AML-193 (cell line): ENCODE measurements at regions not wholly inside any gene's neighbourhood (a gene's known extent, or its start where the extent isn't known, plus 50 kb on each side); places are given as distances from the start of the nearest gene placed in this dataset.
"Not testable (repeated sequence)": the region's sequence is repeated elsewhere in the genome, so short reads cannot be mapped to it uniquely, and the experiment has no call there.

Experiments used
- DNase-seq, 2 experiments: peaks; one replicate each; lab custom pipeline; 2025; lab: John Stamatoyannopoulos, UW

DNA sequence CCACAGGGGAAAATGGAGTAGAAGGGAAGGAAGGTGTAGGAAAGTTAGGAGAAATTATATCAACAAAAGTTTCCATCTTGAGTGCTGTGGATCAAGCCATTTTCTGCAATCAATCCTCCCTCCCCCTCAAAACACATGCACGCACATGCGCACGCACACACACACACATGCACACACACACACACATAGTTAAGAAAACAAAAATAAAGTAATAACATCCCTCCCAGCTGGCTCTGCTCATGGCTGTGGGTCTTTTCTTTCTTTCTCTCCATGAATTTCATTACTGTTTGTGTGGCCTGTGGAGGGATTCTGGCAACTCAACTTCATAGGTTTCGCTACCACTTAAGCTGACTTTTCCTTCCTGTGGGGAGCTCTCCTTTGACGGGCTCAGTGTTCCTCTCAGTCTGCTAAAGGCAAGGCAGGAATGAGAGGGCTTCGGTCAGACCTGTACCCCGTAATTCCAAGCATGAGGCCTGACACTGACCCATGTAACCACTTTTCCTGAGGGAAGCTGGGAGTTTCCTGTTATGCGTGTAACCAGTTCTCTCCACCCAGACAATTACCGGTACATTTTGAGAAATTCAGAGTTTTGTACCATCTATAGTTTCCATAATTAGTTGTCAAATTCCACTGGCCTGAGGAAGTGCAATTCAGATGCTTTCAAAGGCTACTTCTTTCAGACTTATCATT is 79.8 kb downstream of the ZNF92 start:
- no peak for DNase-seq

DNA sequence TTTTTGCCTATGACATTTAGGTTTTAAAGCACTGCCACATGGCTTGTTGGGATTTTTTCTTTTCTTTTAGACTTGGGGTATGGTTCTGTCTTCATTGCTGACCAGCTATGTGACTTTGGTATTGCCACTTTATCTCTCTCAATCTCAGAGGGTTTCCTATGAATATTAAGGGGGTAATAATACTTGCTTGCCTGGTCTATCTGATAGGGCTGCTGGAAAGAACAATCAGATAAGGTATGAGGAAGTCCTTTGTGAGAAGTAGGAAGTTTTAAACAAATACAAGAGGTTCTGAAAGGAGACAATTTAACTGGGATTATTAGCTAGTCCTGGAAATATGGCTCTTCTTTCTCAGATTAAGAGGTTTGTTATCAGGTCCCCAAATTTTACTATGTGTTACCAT is 80.8 kb downstream of the ZNF92 start:
- DNase-seq, result no peak

DNA sequence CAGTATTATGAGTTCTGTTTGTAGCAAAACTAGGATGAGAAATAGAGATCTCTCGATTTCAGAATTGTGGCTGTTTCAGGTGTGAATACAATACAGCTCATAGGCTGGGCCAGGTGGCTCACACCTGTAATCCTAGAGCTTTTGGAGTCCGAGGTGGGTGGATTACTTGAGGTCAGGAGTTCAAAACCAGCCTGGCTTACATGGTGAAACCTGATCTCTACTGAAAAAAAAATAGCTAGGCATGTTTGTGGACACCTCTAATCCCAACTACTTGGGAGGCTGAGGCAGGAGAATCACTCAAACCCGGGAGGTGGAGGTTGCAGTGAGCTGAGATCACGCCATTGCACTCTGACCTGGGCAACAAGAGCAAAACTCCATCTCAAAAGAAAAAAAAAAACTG is 81.4 kb downstream of the ZNF92 start:
- not testable (repeated sequence) for DNase-seq

DNA sequence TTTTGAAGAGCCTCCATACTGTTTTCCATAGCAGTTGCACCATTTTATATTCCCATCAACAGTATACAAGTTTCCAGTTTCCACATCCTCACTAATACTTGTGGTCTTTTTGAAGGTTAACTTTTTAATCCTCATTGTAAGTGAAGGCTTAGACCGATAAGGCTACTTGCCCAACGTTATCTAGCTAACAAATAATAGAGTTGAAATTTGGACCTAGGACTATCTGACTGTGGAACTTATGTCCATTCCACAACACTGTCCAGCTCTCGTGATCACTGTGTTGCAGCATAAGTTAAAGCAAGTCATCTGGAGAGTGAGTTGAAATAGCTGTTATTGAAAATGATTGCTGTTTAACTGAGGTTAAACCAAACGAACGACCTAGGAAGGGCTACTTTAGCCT is 84.0 kb downstream of the ZNF92 start:
- DNase-seq, result no peak

DNA sequence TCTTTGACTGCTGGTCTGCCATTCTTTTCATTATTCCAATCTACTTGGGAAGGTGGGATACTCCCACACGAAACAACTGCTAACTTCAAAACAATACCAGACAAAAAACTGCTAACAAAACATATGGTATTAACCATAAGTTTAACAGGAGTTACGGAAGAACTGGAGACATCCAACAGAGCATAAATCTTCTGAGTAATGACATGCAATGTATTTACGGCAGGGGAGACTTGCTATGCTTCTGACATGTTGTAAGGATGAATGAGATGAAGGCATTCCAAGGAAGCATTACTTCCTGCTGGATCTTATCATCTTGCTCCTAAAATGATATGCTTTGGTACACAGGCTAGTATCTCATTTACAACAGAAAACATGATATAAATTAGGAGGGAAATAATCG is 85.8 kb downstream of the ZNF92 start:
- DNase-seq, result no peak

DNA sequence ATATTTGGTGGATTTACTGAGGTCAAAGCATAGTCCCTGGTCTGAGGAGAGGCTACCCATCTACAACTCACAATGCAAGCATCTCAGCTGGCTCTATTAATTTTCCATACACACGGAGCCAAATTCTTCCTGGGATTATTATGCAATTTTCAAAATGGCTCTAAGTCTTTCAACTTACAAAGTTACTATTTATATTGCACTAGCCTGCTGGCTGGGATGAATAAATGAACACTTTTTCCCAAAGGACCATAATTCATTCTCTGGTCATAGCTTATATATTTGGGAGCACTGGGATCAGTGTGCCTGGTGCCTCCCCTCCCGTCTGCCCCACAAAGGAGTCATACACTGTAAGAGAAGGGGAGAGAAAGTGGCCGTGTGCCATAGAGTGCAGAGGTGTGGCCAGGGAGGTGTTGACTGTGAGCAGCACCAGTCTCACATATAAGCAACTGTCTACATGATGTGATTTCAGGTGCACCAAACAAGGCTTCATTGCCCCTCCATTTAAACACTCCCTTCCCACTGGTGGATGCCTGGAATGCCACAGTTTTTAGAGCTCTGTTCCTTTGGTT is 88.6 kb downstream of the ZNF92 start:
- no peak for DNase-seq

DNA sequence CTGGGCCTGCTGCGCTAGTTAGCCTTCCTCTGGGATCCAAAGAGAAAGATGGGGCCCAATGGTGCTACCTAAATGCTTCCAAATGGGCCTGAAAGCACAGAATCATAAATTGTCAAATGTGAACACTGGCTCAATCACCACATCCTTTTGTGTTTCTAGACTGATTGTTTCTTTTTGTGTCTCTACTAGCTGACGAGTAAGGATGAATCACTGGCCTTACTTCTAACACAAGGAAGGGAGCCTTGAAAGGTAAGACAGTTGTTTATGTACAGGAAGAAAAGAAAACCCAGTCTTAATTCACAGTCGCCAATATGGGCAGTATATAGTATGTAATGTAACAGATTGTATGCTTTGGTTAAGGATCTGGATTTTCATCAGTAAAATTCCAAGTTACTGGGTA is 89.5 kb downstream of the ZNF92 start:
- DNase-seq, result no peak

DNA sequence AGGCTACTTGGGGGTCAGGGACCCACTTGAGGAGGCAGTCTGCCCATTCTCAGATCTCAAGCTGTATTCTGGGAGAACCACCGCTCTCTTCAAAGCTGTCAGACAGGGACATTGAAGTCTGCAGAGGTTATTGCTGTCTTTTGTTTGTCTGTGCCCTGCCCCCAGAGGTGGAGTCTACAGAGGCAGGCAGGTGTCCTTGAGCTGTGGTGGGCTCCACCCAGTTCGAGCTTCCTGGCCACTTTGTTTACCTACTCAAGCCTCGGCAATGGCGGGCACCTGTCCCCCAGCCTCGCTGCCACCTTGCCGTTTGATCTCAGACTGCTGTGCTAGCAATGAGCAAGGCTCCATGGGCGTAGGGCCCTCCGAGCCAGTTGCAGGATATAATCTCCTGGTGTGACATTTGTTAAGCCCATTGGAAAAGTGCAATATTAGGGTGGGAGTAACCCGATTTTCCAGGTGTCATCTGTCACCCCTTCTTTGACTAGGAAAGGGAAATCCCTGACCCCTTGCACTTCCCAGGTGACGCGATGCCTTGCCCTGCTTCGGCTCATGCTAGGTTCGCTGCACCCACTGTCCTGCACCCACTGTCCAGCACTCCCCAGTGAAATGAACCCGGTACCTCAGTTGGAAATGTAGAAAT is 96.4 kb downstream of the ZNF92 start:
- not testable (repeated sequence) for DNase-seq

DNA sequence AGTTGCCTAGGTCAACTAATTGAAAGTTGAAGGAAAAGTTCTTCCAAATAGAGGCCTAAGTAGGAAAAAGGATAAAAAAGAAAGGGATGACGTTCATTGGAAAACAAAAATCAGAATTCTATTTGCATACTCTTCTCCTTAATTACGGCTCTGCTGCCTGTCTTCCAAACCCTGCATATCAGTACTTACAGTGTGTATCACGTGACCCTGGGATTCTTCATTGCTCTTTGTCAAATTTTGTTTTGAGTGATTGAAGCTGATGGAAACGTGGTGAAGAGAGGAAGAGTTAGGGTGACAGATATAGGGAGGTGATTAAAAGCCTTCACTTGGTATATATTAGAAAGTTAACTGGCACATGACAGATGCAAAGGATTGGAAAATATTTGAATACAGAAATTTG is 97.9 kb downstream of the ZNF92 start:
- no peak for DNase-seq

DNA sequence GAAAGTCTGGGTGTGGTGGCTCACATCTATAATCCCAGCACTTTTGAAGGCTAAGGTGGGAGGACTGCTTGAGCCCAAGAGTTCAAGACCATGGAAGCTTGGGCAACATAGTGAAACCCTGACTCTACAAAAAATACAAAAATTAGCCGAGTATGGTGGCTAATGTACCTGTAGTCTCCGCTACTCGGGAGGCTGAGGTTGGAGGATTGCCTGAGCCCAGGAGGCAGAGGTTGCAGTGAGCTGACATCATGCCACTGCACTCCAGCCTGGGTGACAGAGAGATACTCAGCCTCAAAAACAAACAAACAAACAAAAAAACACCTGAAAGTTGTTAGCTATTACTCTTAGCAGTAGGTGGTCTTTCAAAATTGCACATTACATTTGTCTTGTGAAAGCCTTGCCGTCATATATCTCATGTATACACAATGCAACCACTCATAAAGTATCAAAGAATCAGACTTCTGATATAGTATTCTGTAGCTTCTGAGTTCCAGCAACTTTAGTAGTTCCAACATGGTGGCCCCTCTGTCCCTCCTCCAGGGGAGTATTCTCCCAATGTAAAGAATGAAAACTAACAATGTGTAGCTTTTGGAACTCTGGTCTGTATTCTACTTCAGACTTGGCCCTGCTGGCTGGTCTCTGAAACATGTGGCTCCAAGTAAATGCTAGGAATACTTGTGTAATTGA is 101.5 kb downstream of the ZNF92 start:
- DNase-seq, result no peak

DNA sequence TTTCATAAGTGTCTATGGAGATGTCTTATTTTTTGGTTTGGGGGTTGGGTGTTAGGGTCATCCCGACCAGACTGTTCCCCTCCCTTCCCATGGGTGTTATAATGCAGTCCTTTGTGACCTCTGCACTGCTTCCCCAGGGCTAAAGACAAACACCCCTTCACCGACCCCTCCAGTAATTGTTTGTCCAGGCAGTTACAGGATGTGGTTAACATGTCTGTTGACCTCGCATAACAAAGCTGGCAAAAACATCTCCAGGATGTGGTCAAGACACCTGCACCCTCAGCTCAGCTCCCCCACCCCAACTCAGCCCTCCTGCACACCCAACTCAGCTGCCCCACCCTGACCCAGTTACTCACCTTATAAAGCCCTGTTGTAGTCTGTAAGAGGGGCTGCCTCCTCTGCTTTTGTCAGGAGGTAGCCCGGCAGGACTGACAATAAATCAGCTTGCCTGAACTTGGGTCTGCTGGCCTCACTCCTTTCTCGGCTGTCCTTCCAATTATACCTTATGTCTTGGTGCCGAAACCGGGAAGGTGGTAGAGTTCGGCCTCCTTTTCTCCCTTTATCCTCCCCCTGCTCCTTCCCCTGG is 102.2 kb downstream of the ZNF92 start:
- no peak for DNase-seq

DNA sequence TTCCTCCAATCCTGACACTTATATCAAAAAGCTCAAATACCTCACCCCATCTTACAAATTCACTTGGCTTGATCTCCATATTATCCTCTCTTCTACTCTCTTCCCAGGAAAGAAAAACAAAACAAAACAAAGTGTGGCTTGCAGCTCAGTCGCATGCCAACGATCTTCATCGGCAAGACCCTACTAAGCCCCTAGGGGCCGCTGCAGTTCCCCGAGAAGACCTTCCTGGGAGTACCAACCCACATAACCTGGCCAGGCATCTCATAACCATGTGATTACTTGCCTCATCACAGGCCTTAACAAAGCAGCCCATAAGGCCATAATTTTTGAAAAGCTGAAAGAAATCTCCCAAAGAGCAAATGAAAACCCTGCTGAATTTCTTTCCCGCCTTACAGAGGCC is 103.7 kb downstream of the ZNF92 start:
- DNase-seq, result no peak

DNA sequence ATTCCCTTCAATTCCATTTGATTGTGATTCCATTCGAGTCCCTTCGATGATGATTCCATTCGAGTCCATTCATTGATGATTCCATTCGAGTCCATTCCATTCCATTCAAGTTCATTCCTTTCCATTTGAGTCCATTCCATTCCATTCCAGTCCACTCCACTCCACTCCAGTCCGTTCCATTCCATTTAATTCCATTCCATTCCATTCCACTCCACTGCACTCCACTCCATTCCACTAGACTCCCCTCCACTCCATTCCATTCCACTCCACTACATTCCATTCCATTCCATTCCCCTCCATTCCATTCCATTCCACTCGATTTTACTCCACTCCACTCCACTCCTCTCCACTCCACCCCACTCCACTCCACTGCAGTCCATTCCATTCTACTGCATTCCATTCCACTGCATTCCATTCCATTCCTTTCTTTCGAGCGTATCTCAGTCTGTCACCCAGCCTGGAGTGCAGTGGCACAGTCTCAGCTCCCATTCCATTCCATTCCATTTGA is 115.7 kb downstream of the ZNF92 start:
- no peak for DNase-seq

DNA sequence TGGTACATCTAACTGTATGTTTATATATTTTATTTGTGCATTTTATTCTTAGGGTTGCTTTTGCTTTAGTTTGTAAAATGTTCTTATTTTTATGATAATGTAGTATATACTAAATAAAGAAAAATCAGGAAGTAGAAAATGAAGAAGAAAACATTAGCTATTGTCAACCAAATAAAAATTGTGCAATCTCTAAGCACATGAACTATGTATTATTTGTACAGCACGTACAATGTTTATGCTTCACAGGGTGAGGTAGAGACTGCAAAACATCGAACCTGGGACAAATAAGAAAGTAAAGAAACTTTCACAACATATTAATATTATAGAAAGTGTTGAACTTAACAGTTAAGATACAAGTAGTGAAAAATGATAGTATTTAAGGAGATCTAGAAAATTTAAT is 123.0 kb downstream of the ZNF92 start:
- DNase-seq, result not testable (repeated sequence)

DNA sequence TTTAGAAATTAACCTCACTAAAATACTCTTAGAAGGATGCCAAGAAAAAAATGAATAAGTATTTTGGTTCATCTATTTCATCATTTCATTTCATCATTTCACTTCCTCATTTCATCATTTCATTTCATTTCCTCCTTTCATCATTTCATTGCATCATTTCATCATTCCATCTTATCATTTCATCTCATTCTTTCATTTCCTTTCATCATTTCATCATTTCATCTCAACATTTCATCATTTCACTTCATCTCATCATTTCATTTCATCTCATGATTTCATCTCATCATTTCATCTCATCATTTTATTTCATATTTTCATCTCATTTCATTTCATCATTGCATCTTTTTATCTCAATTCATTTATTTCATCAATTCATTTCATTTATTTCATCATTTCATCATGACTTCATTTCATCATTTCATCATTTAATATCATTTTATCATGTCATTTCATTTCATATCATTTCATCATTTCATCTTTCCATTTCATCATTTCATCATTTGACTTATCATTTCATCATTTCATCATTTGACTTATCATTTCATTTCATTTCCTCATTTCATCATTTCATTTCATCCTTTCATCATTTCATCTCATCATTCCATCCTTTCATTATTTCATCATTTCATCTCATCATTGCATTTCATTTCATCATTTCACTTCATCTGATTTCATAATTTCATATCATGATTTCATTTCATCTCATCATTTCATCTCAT is 129.9 kb downstream of the ZNF92 start:
- no peak for DNase-seq

DNA sequence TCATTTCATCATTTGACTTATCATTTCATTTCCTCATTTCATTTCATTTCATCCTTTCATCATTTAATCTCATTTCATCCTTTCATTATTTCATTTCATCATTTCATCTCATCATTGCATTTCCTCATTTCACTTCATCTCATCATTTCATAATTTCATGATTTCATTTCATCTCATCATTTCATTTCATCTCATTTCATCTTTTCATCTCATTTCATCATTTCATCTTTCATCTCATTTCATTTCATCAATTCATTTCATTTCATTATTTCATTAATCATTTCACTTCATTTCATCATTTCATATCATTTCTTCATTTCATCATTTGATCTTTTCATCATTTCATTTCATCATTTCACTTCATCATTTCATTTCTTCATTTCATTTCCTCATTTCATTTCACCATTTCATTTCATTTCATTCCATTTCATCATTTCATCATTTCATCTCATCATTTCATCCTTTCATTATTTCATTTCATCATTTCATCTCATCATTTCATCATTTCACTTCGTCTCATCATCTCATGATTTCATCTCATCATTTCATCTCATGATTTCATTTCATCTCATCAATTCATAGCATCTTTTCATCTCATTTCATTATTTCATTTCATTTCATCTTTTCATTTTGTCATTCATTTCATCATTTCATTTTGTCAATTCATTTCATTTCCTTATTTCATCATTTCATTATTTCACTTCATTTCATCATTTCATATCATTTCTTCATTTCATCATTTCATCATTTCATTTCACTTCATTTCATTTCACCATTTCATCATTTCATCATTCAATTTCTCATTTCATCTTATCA is 131.1 kb downstream of the ZNF92 start:
- DNase-seq, result not testable (repeated sequence)

DNA sequence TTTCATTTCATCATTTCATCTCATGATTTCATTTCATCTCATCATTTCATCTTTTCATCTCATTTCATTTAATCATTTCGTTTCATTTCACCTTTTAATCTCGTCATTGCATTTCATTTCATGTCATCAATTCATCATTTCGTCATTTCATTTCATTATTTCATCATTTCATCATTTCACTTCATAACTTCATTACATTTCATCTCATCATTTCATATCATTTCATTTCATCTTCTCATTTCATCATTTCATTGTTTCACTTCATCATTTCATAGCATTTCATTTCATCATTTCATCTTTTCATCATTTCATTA is 131.6 kb downstream of the ZNF92 start:
- DNase-seq, result not testable (repeated sequence)

DNA sequence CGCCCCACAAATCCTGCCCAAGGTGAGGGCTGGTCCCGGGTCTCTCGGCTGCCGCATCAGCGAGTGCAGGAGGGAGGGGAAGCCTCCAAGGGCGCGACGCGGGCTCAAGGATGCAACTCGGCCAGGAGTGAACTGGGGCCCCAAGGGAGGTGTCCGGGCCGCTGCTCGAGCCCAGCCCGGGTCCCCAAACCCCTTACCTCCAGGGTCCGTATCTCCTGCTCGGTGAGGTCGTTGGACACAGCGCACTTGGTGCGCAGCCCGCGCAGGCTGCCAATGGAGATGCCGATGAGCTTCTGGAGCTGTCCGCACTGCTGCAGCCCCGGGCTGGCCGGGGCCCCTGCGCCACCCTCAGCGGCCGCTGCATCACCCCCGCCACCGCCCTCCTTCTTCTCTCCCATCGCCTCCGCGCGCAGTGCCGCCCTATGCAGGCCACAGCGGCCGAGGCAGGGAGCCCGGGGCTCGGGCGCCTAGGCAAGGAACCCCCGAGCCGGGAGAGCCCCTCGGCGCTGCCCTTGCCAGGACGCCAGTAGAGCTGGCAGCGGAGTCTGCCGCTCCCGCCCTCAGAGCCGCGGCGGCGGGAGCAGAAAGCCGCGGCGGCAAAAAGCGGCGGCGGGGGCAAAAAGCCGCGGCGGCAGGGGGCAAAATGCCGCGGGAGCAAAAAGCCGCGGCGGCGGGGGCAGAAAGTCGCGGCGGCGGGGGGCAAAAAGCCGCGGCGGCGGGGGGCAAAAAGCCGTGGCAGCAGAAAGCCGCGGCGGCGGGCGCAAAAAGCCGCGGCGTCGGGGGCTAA is 135.1 kb downstream of the ZNF92 start:
- DNase-seq, result not testable (repeated sequence)

DNA sequence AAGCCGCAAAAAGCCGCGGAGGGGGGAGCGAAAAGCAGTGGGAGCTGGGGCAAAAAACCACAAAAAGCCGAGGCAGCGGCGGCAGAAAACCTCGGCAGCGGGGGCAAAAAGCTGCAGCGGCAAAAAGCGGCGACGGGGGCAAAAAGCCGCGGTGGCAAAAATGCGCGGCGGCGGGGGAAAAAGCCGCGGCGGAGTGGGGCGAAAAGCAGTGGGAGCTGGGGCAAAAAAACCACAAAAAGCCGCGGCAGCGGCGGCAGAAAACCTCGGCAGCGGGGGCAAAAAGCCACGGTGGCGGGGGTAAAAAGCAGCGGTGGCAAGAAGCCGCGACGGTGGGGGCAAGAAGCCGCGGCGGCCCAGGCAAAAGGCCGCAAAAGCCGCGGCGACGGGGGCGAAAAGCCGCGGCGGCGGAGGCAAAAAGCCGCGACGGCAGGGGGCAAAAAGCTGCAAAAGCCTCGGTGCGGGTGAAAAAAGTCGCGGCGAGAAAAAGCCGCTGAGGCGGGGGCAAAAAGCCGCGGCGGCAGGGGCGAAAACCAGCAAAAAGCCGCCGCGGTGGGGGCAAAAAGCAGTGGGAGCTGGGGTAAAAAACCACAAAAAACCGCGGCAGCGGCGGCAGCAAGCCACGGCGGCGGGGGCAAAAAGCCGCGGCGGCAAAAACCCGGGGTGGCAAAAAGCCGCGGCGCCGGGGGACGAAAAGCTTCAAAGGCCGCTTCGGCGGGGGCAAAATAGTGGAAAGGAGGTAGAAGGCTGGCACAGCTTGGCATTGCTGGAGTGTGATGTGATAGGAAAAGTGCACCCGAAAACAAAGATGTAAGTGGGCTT is 135.9 kb downstream of the ZNF92 start:
- DNase-seq, result no peak
